IMR-90 (cell line): ENCODE measurements at regions not wholly inside any gene's neighbourhood (a gene's known extent, or its start where the extent isn't known, plus 50 kb on each side); places are given as distances from the start of the nearest gene placed in this dataset.

Experiments
- ATAC-seq: fragments of 200-7000 bp; cut with Tn5 transposase; 2 replicates; pipeline ENCODE4 v1.9.1; 2020; ENCODE audit warnings: low read depth, mild to moderate bottlenecking, moderate library complexity
- BruUV-seq: library from RNA; stranded (reverse); fragments of 400-500 nt; replicated peaks from 2 replicates; lab custom pipeline; 2021; lab: Mats Ljungman, UMichigan
- CTCF ChIA-PET: fragments of 300-600 bp; formaldehyde crosslinking; extraction: SDS; loops from one replicate; lab custom pipeline; 2021; ENCODE audit warnings: antibody characterized with exemption; lab: Yijun Ruan, JAX
- POLR2A ChIA-PET: fragments of 300-600 bp; sonication (Branson Sonifier 250); formaldehyde crosslinking; loops from one replicate; lab custom pipeline; 2022; ENCODE audit warnings: antibody characterized with exemption; ENCODE audit not compliant: unreplicated experiment; lab: Charles Lee
- DNase-seq: peaks from one replicate; pipeline ENCODE4 v3.0.0; 2013
- H2AFZ ChIP-seq: replicated peaks from 2 replicates; pipeline ENCODE3; 2013; ENCODE audit warnings: low read length, mild to moderate bottlenecking; ENCODE audit not compliant: poor library complexity
- H2AK5ac ChIP-seq: 2 replicates; pipeline ENCODE4 v1.6.1; 2013; ENCODE audit warnings: low read depth, low read length, inconsistent platforms
- H2AK9ac ChIP-seq: replicated peaks from 2 replicates; pipeline ENCODE3; 2013; ENCODE audit warnings: mild to moderate bottlenecking, low read depth, low read length, moderate library complexity; ENCODE audit not compliant: poor library complexity
- H2BK120ac ChIP-seq: 2 replicates; pipeline ENCODE4 v1.6.1; 2013; ENCODE audit warnings: low read depth, low read length, inconsistent platforms
- H2BK15ac ChIP-seq: 3 replicates; pipeline ENCODE4 v1.6.1; 2013; ENCODE audit warnings: low read depth, low read length, inconsistent platforms
- H2BK20ac ChIP-seq: 2 replicates; pipeline ENCODE4 v1.6.1; 2013; ENCODE audit warnings: low read depth, mild to moderate bottlenecking, inconsistent platforms, low read length, moderate library complexity
- H2BK5ac ChIP-seq: 2 replicates; pipeline ENCODE4 v1.6.1; 2013; ENCODE audit warnings: mild to moderate bottlenecking, low read depth, low read length, inconsistent platforms; ENCODE audit not compliant: poor library complexity, severe bottlenecking
- H3K14ac ChIP-seq: replicated peaks from 2 replicates; pipeline ENCODE4 v1.6.1; 2013; ENCODE audit warnings: low read depth, low read length, inconsistent platforms
- H3K18ac ChIP-seq: 2 replicates; pipeline ENCODE4 v1.6.1; 2013; ENCODE audit warnings: low read depth, low read length, control low read depth
- H3K23ac ChIP-seq: 2 replicates; pipeline ENCODE4 v1.6.1; 2013; ENCODE audit warnings: low read depth, low read length, inconsistent platforms
- H3K27ac ChIP-seq: 2 replicates; pipeline ENCODE4 v1.5.1; 2013; ENCODE audit warnings: mild to moderate bottlenecking, control low read depth, low read length; ENCODE audit not compliant: insufficient read depth
- H3K27me3 ChIP-seq: 2 replicates; pipeline ENCODE4 v1.6.1; 2013; ENCODE audit warnings: low read length; ENCODE audit not compliant: control insufficient read depth, insufficient read depth
- H3K36me3 ChIP-seq: 2 replicates; pipeline ENCODE4 v1.6.1; 2013; ENCODE audit warnings: low read length, mixed read lengths; ENCODE audit not compliant: control insufficient read depth, insufficient read depth
- H3K4ac ChIP-seq: 2 replicates; pipeline ENCODE4 v1.6.1; 2013; ENCODE audit warnings: low read depth, low read length, inconsistent platforms
- H3K4me1 ChIP-seq: 2 replicates; pipeline ENCODE4 v1.6.1; 2013; ENCODE audit warnings: low read length, mixed read lengths; ENCODE audit not compliant: control insufficient read depth, insufficient read depth
- H3K4me2 ChIP-seq: 2 replicates; pipeline ENCODE4 v1.6.1; 2013; ENCODE audit warnings: low read depth, mild to moderate bottlenecking, control low read depth, low read length, moderate library complexity
- H3K4me3 ChIP-seq: 2 replicates; pipeline ENCODE4 v1.5.1; 2013; ENCODE audit warnings: low read depth, mild to moderate bottlenecking, control low read depth, low read length, moderate library complexity; ENCODE audit not compliant: insufficient read depth
- H3K56ac ChIP-seq: 2 replicates; pipeline ENCODE4 v1.6.1; 2013; ENCODE audit warnings: low read length, inconsistent platforms; ENCODE audit not compliant: insufficient read depth; ENCODE audit errors: extremely low read depth
- H3K79me1 ChIP-seq, 2 experiments: 2 replicates each; pipeline ENCODE4 v1.6.1; 2013; ENCODE audit warnings: low read length in 2 of 2, inconsistent platforms in 1 of 2, low read depth in 1 of 2
- H3K9ac ChIP-seq: 2 replicates; pipeline ENCODE4 v1.6.1; 2013; ENCODE audit warnings: low read depth, low read length, control low read depth
- H3K9me1 ChIP-seq: 2 replicates; pipeline ENCODE4 v1.6.1; 2013; ENCODE audit warnings: low read length, inconsistent platforms; ENCODE audit not compliant: insufficient read depth
- H3K9me3 ChIP-seq: 2 replicates; pipeline ENCODE4 v1.6.1; 2013; ENCODE audit warnings: low read length; ENCODE audit not compliant: control insufficient read depth, insufficient read depth
- H4K20me1 ChIP-seq: 2 replicates; pipeline ENCODE4 v1.6.1; 2013; ENCODE audit warnings: low read length, inconsistent platforms; ENCODE audit not compliant: insufficient read depth
- H4K5ac ChIP-seq: 2 replicates; pipeline ENCODE4 v1.6.1; 2013; ENCODE audit warnings: mild to moderate bottlenecking, low read depth, low read length, control low read depth
- H4K8ac ChIP-seq, 2 experiments: 2 replicates each; pipeline ENCODE4 v1.6.1; 2013; ENCODE audit warnings: low read depth in 2 of 2, low read length in 2 of 2, control low read depth in 1 of 2, inconsistent platforms in 1 of 2
- H4K91ac ChIP-seq: 2 replicates; pipeline ENCODE4 v1.6.1; 2013; ENCODE audit warnings: low read depth, low read length, inconsistent platforms; ENCODE audit not compliant: insufficient read depth
- CEBPB ChIP-seq: IDR thresholded peaks from 2 replicates; pipeline ENCODE4 v1.6.1; 2012; ENCODE audit warnings: low read depth, low read length, improper control_type of control experiment
- CHD1 ChIP-seq: IDR thresholded peaks from 2 replicates; pipeline ENCODE4 v1.6.1; 2012; ENCODE audit warnings: low read depth, low read length, improper control_type of control experiment
- MAFK ChIP-seq: IDR thresholded peaks from 2 replicates; pipeline ENCODE4 v1.6.1; 2012; ENCODE audit warnings: low read depth, low read length, improper control_type of control experiment
- MXI1 ChIP-seq: IDR thresholded peaks from 2 replicates; pipeline ENCODE4 v1.6.1; 2012; ENCODE audit warnings: low read depth, mild to moderate bottlenecking, low read length, moderate library complexity, borderline replicate concordance
- POLR2A ChIP-seq: IDR thresholded peaks from 2 replicates; pipeline ENCODE4 v1.6.1; 2012; ENCODE audit warnings: mild to moderate bottlenecking, low read depth, low read length
- RAD21 ChIP-seq: IDR thresholded peaks from 2 replicates; pipeline ENCODE4 v1.6.1; 2012; ENCODE audit warnings: low read length, improper control_type of control experiment
- RFX5 ChIP-seq: IDR thresholded peaks from 2 replicates; pipeline ENCODE4 v1.8.0; 2012; ENCODE audit warnings: low read depth, mild to moderate bottlenecking, low read length, moderate library complexity
- WGBS, 2 experiments: methylation state at CpG; one replicate each; pipeline versions ENCODE4 v1.1.5 to v1.1.7; 2013; ENCODE audit warnings: missing lambda C conversion rate in 2 of 2; ENCODE audit not compliant: insufficient read length in 1 of 2; ENCODE audit errors: extremely low coverage in 2 of 2; 5-methylcytosine and 5-hydroxymethylcytosine counted together
- dilution Hi-C: fragments of 300-500 bp; cut with HindIII; formaldehyde crosslinking; loops from one replicate; pipeline ENCODE4 v1.14.3; 2018; ENCODE audit warnings: low sequenced_read_pairs; ENCODE audit not compliant: unreplicated experiment
- in situ Hi-C: fragments of 300-500 bp; cut with MboI; formaldehyde crosslinking; loops from 3 replicates; pipeline ENCODE4 v1.14.3; 2019; ENCODE audit warnings: low sequenced_read_pairs, inconsistent platforms, mixed read lengths
- intact Hi-C: fragments of 100-400 bp; cut with micrococcal nuclease; formaldehyde crosslinking; loops from 2 replicates; pipeline ENCODE4 v1.10.0; 2022

DNA sequence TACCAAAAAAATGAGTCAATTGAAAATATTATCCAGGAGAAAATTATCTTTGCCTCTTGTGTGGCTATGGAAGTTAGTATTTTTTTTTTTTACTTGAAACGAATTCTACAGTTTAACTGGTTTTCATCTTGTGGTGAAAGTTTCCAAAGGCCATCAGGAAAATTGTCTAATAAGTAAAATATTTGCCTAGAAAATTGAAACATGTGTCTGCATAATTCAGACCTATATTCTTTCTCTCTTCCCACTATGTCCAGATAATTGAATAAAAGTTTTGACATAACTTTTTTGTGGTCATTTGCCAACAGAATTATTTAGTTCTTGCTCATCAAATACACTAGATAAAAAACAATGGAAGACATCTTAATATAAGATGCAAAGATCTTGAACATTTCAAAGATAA lies 321.5 kb upstream of the RPS23 start:
- no peak for TF ChIP-seq CEBPB
- no peak for TF ChIP-seq RAD21
- no peak for TF ChIP-seq RFX5
- no peak for TF ChIP-seq POLR2A
- no peak for TF ChIP-seq MXI1
- no peak for TF ChIP-seq MAFK
- TF ChIP-seq CHD1 = no peak
- no peak overlapping the region for H2BK15ac ChIP-seq
- H3K14ac ChIP-seq = no peak overlapping the region
- no peak overlapping the region for H3K27ac ChIP-seq
- no peaks in the 10 kb centered on the region for H3K9me3 ChIP-seq
- dilution Hi-C loops (no loop called here), in situ Hi-C loops (no loop called here), intact Hi-C loops (no loop called here)
- H3K36me3 ChIP-seq = no peaks in the 10 kb centered on the region
- no peaks in the 10 kb centered on the region for H3K9me1 ChIP-seq
- H2AK5ac ChIP-seq = no peak overlapping the region
- no peak overlapping the region for H2AK9ac ChIP-seq
- H3K4ac ChIP-seq = no peak overlapping the region
- H2AFZ ChIP-seq = no peak overlapping the region
- no peaks in the 10 kb centered on the region for H4K20me1 ChIP-seq
- DNase-seq (no peak), ATAC-seq (no peak)
- ChIA-PET POLR2A (no interaction called here), CTCF (no interaction called here)
- H2BK120ac ChIP-seq = no peak overlapping the region
- BruUV-seq = no TSS peak
- no peak overlapping the region for H3K23ac ChIP-seq
- H3K4me3 ChIP-seq = no peak overlapping the region
- H2BK5ac ChIP-seq = no peak overlapping the region
- H2BK20ac ChIP-seq = no peak overlapping the region
- no peaks in the 10 kb centered on the region for H3K79me1 ChIP-seq
- H4K8ac ChIP-seq = no peak overlapping the region
- H3K4me2 ChIP-seq = no peak overlapping the region
- H4K5ac ChIP-seq = no peak overlapping the region
- H3K27me3 ChIP-seq = peaks cover 7% of the 10 kb centered on the region
- H3K9ac ChIP-seq = no peak overlapping the region
- H3K18ac ChIP-seq = no peak overlapping the region
- WGBS, 2 experiments = no CpG with 5 or more reads among the region's 1 CpG
- H3K56ac ChIP-seq = no peak overlapping the region
- no peaks in the 10 kb centered on the region for H3K4me1 ChIP-seq
- no peak overlapping the region for H4K91ac ChIP-seq
